Left forelimb (tissue), 1 donor: ENCODE measurements at regions not wholly inside any gene's neighbourhood (a gene's known extent, or its start where the extent isn't known, plus 50 kb on each side); places are given as distances from the start of the nearest gene placed in this dataset.

Experiments used
- DNase-seq: peaks from one replicate; pipeline ENCODE4 v3.0.0-alpha.2; 2018; ENCODE audit warnings: low spot score

GRCh38 chr12:24473097-24473496, 475.8 kb downstream of the BCAT1 start:
- no peak for DNase-seq

GRCh38 chr12:24470050-24470449, 478.9 kb downstream of the BCAT1 start:
- DNase-seq: no peak

GRCh38 chr12:24469089-24469488, 479.8 kb downstream of the BCAT1 start:
- no peak for DNase-seq

DNA sequence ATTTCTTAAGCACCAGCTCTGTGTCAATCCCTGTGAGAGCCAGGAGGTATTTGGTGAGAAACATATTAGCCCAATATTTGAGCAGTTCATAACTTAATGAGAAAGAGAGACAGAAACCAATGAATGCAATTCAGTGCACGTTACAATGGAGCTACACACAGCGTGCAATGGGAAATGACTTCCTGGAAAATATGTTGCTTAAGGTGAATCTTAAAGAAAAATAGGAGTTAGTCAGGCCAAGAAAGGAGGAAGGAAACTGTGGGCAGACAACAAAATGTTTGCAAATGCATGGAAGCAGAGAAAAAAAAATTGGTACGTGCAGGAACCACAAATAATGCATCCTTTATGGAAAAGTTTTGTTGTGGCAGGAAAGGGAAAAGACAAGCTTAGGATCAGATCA, 481.7 kb downstream of the BCAT1 start:
- no peak for DNase-seq

GRCh38 chr12:24463375-24463774, 485.5 kb downstream of the BCAT1 start:
- no peak for DNase-seq

DNA sequence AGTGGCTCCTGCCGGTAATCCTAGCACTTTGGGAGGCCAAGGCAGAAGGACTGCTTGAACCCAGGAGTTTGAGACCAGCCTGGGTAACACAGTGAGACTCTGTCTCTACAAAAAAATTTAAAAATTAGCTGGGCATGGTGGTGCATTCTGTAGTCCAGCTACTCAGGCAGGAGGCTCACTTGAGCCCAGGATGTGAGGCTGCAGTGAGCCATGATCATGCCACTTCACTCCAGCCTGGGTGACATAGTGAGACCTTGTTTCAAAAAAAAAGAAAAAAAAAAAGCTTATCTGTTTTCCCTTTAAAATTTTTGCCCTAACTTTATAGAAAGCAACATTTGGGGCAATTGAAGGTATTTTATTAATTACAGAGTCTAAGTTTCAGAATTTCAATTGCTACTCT, 486.0 kb downstream of the BCAT1 start:
- DNase-seq: no peak

DNA sequence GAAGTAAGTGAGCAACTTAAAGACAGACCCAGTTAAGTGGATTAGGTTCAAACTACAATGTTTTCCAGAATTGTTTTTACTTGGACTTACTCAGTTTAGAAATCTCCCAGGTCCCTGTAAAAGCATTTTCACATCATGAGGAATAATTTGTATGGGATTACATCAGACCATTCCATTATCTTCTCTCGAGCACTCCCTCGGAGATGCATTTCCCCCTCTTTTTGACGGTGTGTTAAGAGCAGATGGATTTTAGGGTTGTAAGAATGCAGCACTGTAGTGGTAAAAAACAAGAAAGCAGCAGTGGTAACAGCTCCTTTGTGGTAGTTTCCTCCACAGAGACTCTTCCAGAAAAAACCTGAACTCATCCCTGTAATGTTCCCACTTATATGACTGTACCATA, 488.4 kb downstream of the BCAT1 start:
- no peak for DNase-seq

DNA sequence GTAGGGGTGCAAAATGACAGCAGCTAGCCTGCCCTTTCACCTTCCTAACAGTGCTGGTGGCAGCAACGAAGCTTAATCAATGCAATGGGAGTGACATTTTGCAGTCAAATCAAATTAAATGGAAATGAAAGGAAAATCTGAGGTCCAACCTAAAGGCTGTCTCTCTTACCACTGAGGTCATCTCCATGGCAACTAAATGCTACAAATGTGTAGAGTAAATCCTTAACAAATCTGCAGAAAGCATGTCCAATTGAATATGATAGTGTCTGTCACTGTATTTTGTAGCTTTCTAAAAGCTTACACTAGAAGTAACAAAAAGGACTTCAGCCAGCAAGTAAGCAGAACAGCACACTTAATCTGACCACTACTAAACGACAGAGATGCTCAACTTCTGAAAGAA, 488.8 kb downstream of the BCAT1 start:
- no peak for DNase-seq

DNA sequence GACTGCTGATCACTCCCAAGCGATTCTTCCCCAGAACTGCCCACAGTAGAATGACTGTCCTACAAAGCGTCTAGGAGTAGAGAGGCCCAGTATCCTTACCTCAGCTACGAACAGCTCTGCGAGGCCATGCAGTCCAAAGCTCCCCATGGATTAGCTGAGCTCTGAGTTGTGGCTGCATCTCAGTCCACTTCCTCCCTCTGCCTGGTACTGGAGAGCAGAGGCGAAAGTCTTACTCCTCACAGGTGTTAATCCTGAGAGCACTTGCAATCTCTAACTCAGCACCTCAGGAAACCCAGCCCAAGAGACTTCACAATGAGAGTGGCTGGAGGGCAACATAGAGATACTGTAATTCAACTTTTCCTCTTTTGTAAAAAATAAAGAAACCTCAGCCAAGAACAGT, 493.1 kb downstream of the BCAT1 start:
- no peak for DNase-seq

DNA sequence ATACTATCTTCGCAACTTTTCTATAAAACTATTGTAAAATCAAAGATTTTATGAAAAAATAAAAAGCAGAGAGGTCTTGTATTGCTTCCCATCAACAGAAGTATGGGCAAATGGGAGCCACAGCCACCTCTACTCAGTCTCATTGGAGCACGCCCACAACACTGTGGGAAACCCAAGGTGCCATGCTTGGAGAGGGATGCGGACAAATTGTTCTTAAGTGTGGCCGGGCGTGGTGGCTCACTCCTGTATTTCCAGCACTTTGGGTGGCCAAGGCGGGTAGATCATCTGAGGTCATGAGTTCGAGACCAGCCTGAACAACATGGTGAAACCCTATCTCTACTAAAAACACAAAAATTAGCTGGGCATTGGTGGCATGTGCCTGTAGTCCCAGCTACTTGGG, 498.2 kb upstream of the SOX5 start:
- DNase-seq: no peak

GRCh38 chr12:24446287-24446686, 496.8 kb upstream of the SOX5 start:
- no peak for DNase-seq

DNA sequence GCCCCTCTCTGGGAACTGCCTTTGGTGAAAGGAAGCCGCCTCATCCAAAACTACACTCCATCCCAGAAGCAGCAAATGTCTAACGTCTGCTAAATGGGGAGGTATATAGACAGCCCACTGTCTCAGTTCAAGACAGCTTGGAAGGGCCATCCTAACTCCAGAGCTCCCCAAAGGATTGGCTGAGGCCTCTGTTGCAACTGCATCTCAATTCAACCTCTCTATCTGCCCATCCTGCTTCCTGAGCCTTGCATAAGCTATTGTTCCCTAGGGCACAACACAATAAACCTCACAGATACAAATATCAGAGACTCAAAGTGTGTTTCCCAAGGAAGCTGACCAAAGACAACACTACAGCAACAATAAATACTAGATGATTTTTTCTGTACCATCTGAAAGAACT, 495.2 kb upstream of the SOX5 start:
- no peak for DNase-seq

DNA sequence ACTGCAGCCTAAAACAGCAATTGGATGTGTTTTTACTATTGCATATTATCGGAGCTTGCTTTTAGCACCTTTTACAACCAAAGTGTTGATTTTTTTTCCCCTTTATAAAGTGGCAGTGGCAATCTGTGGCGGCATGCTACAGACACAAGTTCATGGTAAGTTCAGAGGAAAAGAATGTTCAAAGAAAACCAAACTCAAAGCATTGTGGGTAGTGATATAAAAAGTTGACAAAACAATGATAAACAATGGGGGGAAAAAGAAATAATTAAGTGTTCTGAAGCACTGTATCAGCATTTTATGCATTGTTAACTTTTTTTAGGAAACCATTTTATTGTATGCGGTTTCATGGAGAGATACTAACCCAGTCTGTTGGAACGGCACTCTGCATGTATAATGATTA, 492.0 kb upstream of the SOX5 start:
- no peak for DNase-seq

DNA sequence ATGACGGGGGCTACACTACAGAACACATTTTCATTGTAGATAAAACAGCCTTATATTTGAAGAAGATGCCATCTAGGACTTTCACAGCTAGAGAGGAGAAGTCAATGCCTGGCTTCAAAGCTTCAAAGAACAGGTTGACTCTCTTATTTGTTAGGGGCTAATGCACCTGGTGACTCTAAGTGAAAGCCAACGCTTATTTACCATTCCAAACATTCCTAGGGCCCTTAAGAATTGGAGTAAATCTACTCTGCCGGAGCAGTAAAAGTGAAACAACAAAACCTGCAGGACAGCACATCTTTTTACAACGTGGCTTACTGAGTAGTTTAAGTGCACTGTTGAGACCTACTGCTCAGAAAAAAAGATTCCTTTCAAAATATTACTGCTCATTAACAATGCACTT, 487.2 kb upstream of the SOX5 start:
- no peak for DNase-seq

DNA sequence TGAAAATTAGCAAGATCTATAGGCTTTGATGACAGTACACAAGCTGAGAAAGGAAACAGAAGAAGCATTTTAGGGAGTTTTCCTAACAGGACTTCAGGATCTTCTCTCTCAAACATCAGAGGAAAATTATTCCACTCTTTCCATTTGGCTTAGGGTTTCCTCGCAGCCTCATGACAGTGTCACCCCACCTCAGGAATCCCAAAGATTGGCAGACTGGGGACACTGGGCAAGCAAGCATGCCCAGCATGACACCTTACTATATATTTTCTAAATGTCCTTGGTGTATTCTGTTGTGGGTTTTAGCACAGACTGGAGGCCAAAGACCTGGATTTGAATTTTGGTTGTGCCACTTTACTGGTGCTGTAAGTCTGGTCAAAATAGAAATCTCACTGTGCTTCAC, 482.4 kb upstream of the SOX5 start:
- no peak for DNase-seq

- DNase-seq: no peak
Observed at GRCh38 chr12:24427776-24428175, 478.3 kb upstream of the SOX5 start.

DNA sequence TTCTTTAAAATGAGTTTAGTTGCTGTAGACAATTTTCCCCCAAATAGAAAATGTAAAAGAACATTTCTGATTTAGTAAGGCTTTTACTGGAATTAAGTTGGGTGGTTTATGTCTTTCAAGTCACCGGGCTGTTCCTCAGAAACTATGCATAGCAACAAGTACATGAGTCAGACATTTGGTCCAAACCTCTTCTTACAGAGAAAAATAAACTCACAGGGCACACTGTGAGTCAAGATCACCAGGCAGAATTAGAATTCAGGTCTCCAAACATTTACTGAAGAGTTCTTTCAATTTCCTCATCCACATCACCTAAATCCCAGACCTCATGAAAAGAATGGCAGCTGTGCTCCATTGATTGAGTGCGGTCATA, 476.1 kb upstream of the SOX5 start:
- no peak for DNase-seq

DNA sequence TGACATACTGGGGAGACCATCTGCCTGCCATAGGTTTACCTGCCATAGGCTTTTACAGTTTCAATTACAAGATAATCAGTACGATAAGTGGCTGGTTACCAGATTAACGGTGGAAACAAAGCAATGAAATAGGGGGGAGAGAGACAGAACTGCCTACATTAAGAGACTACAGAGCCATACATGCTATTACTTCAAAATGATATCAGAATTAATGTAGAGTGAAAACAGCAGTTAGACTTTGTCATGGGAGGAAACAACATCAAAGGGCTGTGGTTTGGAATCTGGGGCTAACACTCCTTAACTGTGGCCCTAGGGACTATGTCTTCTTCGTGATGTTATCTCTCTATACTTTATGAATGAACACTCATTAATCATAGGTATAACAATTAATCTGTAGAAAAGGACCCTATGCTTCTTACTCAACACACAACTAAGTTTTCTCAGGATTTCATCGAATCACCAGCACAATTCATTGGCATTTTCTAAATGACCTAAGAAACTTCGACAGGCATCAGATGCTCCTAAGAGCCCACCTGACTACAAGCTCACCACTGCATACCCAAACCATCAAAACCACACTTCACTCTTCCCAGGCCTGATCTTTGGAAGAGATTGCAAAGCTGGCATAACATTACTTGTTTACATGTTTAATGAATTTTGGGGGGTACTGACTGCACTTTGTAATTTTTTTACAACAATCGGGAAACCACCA, 475.6 kb upstream of the SOX5 start:
- DNase-seq: no peak

DNA sequence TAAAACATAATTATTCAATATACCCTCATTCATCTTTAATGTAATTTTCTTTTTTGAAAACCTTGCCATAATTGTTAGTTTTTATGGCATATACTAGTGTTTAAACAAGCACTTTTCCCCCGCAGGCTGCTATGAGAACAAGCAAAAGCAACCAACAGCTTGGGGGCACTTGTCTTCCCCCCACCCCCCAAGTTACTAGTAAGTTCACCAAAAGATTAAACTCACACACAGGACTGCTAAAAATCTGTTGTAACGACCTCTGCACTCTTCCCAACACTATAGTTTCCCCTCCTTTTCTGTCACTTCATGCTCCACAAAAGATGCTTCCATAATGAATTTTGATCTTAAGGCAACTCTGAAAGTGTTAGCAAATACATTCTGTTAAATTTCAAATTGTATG, 474.9 kb upstream of the SOX5 start:
- DNase-seq: no peak

- DNase-seq: no peak
Observed at GRCh38 chr12:24423611-24424010, 474.1 kb upstream of the SOX5 start.

- no peak for DNase-seq
Observed at GRCh38 chr12:24421759-24422158, 472.3 kb upstream of the SOX5 start.

DNA sequence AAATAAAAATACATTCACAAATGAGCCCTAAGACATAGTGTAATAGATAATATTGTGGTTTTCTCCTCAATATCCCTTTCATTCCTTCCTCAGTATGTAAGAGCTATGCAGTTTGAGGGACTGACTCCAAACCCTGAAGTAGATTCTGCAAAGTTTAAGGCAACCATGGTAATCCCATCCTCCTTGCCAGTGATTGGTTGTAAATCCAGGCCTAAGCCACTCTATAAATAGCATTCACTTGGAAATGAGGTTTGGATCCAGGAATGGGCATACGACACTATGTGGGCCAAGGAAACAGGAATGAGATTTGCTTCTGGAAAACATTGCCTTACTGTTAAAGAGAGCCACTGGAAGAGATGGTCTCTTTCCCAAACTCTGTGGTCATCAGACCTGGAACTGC, 468.7 kb upstream of the SOX5 start:
- no peak for DNase-seq

GRCh38 chr12:24416423-24417109, 467.1 kb upstream of the SOX5 start:
- no peak for DNase-seq

GRCh38 chr12:24415934-24416333, 466.5 kb upstream of the SOX5 start:
- DNase-seq: no peak
